Activated CD8-positive, alpha-beta memory T cell treated with anti-CD3 and anti-CD28 coated beads, Interleukin-2, amount 10 ng/mL, durations not matched to agents 7 days and 5 days (primary cell): ENCODE measurements at regions not wholly inside any gene's neighbourhood (a gene's known extent, or its start where the extent isn't known, plus 50 kb on each side); places are given as distances from the start of the nearest gene placed in this dataset.
A peak's percentile ranks its signal among the peaks of the same experiment; 100 is the strongest.

Source experiments
- ATAC-seq: fragments of 150-1000 bp; cut with Tn5 transposase; one replicate; pipeline ENCODE4 v1.10.0; 2021; ENCODE audit warnings: moderate library complexity
- CTCF ChIA-PET: fragments of 350-600 bp; sonication (Branson Sonifier 250); formaldehyde crosslinking; loops from one replicate; lab custom pipeline; 2021; ENCODE audit warnings: antibody characterized with exemption; lab: Charles Lee
- DNase-seq: peaks from one replicate; pipeline ENCODE4 v3.0.0-alpha.2; 2020
- H3K27ac Mint-ChIP-seq: one replicate; pipeline ENCODE4 v1.8.0; 2021; ENCODE audit warnings: mild to moderate bottlenecking, mixed read lengths
- H3K27me3 Mint-ChIP-seq: one replicate; pipeline ENCODE4 v1.8.0; 2021; ENCODE audit warnings: mixed read lengths
- H3K36me3 Mint-ChIP-seq: one replicate; pipeline ENCODE4 v1.8.0; 2021; ENCODE audit warnings: mild to moderate bottlenecking, mixed read lengths
- H3K4me1 Mint-ChIP-seq: one replicate; pipeline ENCODE4 v1.8.0; 2021; ENCODE audit warnings: mixed read lengths
- H3K4me3 Mint-ChIP-seq: one replicate; pipeline ENCODE4 v1.8.0; 2021; ENCODE audit warnings: mild to moderate bottlenecking, moderate library complexity, mixed read lengths
- H3K9me3 Mint-ChIP-seq: one replicate; pipeline ENCODE4 v1.8.0; 2022; ENCODE audit warnings: low read depth, mixed read lengths

DNA sequence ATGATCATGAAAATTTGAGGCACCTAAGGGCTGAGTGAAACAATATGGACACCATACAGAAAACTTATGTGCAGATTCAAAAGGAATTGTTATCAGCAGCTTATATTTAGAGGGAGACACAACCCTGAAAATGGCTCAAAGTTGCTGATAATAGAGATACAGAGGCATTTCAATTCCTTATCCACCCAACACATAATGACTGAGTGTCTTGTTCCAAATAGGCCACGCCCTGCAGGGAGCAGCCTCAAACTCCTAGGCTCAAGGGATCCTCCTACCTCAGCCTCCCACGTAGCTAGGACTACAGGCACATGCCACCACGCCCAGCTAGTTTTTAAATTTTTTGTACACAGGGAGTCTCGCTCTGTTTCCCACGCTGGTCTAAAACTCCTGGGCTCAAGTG, 79.0 kb downstream of the LBH start:
- Mint-ChIP-seq H3K4me3 (no peak overlapping the region), H3K36me3 (peaks cover 3% of the 10 kb centered on the region), H3K4me1 (peaks cover 14% of the 10 kb centered on the region), H3K27me3 (no peaks in the 10 kb centered on the region), H3K27ac (no peak overlapping the region), H3K9me3 (peaks cover 2% of the 10 kb centered on the region)
- no peak for DNase-seq
- ATAC-seq = no peak
- CTCF ChIA-PET = no interaction called here

DNA sequence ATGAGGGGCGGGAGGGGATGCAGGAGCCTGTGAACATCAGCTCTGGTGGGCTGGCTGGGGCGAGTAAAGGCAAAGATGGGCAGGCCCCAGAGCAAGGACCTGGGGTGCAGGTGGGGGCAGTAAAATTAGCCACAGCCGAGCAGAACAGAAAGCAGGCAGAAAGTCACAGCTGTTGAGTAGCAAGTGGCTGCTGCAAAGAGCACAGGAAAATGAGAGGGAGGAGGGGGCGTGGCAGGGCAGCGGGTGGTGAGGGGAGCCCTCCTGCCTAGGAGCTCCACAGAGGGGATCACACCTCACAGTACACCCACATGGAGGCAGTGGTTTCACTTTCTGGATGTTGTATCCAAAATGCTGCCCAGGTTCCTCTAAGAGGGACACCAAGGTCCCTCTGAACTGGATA, 79.6 kb downstream of the LBH start:
- Mint-ChIP-seq H3K27ac (no peak overlapping the region), H3K36me3 (peaks cover 5% of the 10 kb centered on the region), H3K9me3 (peaks cover 2% of the 10 kb centered on the region), H3K27me3 (no peaks in the 10 kb centered on the region), H3K4me1 (peaks cover 20% of the 10 kb centered on the region), H3K4me3 (no peak overlapping the region)
- ATAC-seq (no peak), DNase-seq (no peak)
- CTCF ChIA-PET = no interaction called here

DNA sequence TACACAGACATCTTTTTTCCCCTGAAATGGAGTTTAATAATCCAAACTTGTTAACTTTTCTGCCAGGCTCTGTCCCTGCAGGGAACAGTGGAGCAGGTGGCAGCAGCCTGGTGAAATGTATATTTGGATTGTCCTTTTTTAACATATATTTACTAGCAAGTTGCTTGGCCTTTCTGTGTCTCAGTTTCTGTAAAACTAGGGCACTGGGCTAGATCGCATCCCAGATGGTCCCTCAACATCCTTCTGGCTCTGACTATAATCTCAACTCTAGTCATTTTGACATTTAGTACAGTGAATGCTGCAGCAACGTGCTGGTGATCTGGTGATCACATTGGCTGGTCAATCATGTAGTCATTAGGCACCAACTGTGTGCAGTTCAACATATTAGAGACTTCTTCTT, 80.4 kb downstream of the LBH start:
- CTCF ChIA-PET = no interaction called here
- H3K27me3 Mint-ChIP-seq = no peaks in the 10 kb centered on the region
- ATAC-seq (no peak), DNase-seq (no peak)
- H3K27ac Mint-ChIP-seq = no peak overlapping the region
- H3K4me1 Mint-ChIP-seq = peaks cover 27% of the 10 kb centered on the region
- peaks cover 5% of the 10 kb centered on the region for H3K36me3 Mint-ChIP-seq
- H3K9me3 Mint-ChIP-seq = peaks cover 1% of the 10 kb centered on the region
- no peak overlapping the region for H3K4me3 Mint-ChIP-seq

DNA sequence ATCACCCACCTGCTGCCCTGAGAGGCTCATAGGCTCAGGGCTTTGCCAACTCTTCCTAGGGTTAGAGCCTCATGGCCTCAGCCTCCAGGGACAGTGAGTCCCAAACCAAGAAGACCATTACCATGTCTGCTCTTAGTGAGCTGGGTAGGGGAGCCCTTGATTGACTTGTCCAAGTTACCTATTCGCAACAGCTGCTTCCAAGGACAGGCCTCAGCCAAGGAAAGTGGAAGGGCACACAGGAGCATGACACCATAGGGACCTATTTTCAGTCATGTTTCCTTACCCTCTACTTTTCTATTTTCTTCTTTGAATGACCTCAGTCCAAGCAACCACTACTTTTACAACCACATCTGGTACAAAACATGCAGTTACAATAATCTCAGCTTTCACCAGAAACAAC, 81.6 kb downstream of the LBH start:
- peaks cover 27% of the 10 kb centered on the region for H3K4me1 Mint-ChIP-seq
- peaks cover 5% of the 10 kb centered on the region for H3K36me3 Mint-ChIP-seq
- H3K27ac Mint-ChIP-seq = no peak overlapping the region
- no peaks in the 10 kb centered on the region for H3K27me3 Mint-ChIP-seq
- H3K4me3 Mint-ChIP-seq = no peak overlapping the region
- CTCF ChIA-PET = no interaction called here
- ATAC-seq (no peak), DNase-seq (no peak)
- no peaks in the 10 kb centered on the region for H3K9me3 Mint-ChIP-seq

DNA sequence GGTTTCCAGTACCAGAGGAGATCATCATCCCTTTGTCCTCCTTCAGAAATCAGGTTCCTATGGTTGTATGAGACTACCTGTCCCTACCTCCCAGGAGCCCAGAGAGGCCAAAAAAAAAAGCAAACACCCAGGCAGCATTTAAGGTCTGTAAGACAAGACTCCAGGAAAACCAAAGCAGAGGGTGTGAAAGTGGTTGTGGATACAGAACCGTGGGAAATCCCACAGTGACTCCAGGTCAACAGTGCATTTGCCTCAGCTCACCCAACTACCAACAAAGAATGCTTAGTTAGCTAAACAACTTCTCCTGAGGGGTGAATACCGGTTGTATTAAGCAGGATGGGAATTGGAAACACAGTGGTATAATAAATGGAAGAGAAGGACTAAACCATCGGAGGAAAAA, 83.6 kb downstream of the LBH start:
- no peak overlapping the region for H3K4me3 Mint-ChIP-seq
- no peak for ATAC-seq
- H3K9me3 Mint-ChIP-seq = peaks cover 3% of the 10 kb centered on the region
- H3K4me1 Mint-ChIP-seq = peaks cover 27% of the 10 kb centered on the region
- H3K27me3 Mint-ChIP-seq = no peaks in the 10 kb centered on the region
- CTCF ChIA-PET = interaction anchor here (0.9 kb wide), 1 partner anchor 107 kb away, joined by 3 read pairs; no protein-coding TSS in a partner anchor
- peak overlapping the region; percentile 16 for H3K27ac Mint-ChIP-seq
- no peak for DNase-seq
- peaks cover 7% of the 10 kb centered on the region for H3K36me3 Mint-ChIP-seq

DNA sequence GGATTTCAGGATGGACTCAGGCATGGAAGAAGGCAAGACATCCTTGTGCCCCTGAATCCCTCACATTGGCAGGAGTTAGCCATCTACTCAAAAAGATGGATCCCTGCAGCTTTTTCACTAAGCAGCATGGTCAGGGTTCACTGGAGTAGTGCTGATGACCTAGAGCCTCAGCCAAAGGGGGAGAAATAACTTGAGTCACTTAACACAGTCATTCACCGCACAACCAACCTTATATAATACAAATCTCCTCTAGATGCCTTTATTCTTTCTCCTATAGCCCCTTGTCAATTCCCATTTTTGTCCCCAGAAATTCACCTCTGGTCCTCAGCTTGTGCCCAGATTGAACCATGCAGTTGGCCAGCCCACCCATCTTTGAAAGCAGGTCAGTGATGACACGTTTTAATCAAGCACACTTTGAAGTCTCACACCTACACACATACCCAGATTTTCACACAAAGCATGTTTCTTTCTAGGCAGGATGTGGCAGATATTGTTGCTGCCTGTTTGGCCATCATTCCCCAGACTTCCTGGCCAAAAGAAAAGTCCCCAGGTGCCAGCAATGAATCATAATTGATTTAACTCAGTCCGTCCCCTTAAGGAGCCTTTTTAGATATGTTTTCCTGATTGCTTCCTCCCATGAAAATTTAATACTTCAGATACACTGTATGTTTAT, 84.2 kb downstream of the LBH start:
- DNase-seq = peak; percentile 48
- CTCF ChIA-PET = interaction anchor here (0.9 kb wide), 1 partner anchor 107 kb away, joined by 3 read pairs; no protein-coding TSS in a partner anchor
- peak overlapping the region; percentile 58 for H3K27ac Mint-ChIP-seq

DNA sequence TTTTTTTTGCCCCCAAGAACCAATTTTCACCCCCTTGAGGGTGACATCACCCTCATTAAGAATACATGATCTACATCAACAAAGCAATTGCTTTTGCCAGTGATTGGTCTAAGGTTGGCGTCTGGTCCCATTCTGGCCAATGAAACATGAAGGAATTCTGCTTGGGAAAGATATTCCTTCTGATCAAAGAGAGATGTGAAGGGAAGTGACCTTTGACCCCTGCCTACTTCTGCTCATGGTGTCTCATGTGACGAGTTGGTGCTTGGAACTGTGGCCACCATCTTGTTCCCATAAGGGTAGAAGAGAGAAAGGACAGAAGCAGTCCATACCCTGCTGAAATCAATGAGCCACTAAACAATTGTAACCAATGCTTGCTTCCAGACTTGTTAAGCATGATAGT, 85.1 kb downstream of the LBH start:
- no peak overlapping the region for H3K27ac Mint-ChIP-seq
- peaks cover 7% of the 10 kb centered on the region for H3K36me3 Mint-ChIP-seq
- no peaks in the 10 kb centered on the region for H3K27me3 Mint-ChIP-seq
- H3K9me3 Mint-ChIP-seq = peaks cover 3% of the 10 kb centered on the region
- DNase-seq = no peak
- no peak for ATAC-seq
- peaks cover 23% of the 10 kb centered on the region for H3K4me1 Mint-ChIP-seq
- H3K4me3 Mint-ChIP-seq = no peak overlapping the region
- CTCF ChIA-PET = no interaction called here

More for the DNA sequence above, 84.2 kb downstream of the LBH start:
- Mint-ChIP-seq H3K9me3 (peaks cover 3% of the 10 kb centered on the region), H3K36me3 (peaks cover 7% of the 10 kb centered on the region), H3K4me1 (peaks cover 27% of the 10 kb centered on the region), H3K27me3 (no peaks in the 10 kb centered on the region), H3K4me3 (no peak overlapping the region)
- peak; percentile 49 for ATAC-seq

DNA sequence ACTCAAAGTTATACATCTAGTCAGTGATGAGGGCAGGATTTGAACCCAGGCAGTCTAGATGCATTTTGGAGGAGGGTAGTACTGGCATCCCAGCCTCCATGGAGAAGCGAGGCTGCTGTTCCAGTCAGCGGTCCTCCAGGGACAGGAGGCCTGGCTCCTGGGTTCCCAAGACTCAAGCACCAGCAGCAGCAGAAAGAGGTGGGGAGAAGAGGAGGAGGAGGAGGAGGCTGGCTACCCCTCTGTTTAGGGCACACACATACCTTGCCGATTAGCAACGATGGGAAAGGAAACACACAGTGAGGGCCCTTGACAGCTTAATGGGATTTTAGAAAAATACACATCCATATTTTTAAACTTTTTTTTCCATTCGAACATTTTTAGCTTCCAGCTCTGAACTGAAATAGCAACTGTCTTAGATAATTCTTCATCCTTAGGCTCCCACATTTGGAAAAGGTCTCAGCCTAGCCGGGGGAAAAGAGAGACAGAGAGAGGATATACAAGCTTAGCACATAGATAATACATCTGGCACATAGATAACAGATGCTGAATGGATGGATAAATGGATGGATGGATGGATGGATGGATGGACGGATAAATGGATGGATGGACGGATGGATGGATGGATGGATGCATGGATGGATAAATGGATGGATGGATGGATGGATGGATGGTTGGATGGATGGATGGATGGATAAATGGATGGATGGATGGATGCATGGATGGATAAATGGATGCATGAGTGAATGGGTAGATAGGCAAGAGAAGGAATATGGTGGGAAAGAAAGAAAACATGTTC, 87.9 kb downstream of the LBH start:
- peaks cover 7% of the 10 kb centered on the region for H3K36me3 Mint-ChIP-seq
- ATAC-seq (no peak), DNase-seq (no peak)
- peaks cover 3% of the 10 kb centered on the region for H3K9me3 Mint-ChIP-seq
- CTCF ChIA-PET = interaction anchor here (1.4 kb wide), 1 partner anchor 392 kb away, joined by 4 read pairs; no protein-coding TSS in a partner anchor
- no peak overlapping the region for H3K4me3 Mint-ChIP-seq
- H3K27ac Mint-ChIP-seq = no peak overlapping the region
- peaks cover 22% of the 10 kb centered on the region for H3K4me1 Mint-ChIP-seq
- no peaks in the 10 kb centered on the region for H3K27me3 Mint-ChIP-seq

DNA sequence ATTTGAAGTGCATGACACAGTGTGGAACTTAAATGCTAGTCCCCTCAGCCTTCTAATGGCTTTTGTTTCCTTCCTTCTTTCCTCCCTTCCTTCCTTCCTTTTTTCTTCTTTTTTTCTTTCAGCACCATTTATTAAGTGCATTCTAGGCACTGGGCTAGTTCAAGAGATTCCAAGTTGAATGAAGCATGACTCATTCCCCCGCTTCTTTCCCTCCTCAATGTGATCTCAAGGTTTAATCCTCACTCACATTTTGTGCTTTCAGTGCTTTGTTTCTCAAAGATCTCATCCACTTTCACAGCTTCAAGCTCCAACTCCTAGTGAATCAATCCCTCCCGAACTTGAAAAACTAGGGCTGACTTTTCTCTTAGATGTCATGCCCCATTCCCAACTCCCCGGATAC, 90.1 kb downstream of the LBH start:
- peaks cover 4% of the 10 kb centered on the region for H3K4me1 Mint-ChIP-seq
- DNase-seq (no peak), ATAC-seq (no peak)
- peaks cover 3% of the 10 kb centered on the region for H3K36me3 Mint-ChIP-seq
- H3K4me3 Mint-ChIP-seq = no peak overlapping the region
- CTCF ChIA-PET = no interaction called here
- H3K27me3 Mint-ChIP-seq = no peaks in the 10 kb centered on the region
- H3K27ac Mint-ChIP-seq = no peak overlapping the region
- peaks cover 3% of the 10 kb centered on the region for H3K9me3 Mint-ChIP-seq

DNA sequence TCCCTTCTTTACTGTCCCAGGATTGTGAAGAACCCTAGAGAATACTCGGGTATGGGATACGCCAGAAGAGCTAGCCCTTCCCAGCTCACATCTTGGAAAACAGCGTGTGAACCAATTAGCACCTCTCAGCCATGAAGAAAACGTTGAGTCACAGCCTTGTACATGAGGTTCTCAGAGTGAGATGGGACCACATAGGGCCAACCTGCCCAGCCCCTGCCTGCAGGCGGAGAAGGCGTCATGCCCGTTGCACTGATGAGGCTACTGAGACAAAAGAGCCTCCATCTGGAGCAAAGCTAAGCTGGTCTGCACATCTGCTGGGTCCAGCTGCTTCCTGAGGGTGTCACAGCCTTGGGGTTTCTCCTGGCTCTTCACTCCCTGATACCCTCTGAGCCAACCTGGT, 92.2 kb downstream of the LBH start:
- DNase-seq (no peak), ATAC-seq (no peak)
- Mint-ChIP-seq H3K9me3 (peaks cover 3% of the 10 kb centered on the region), H3K4me3 (no peak overlapping the region), H3K27me3 (no peaks in the 10 kb centered on the region), H3K27ac (no peak overlapping the region), H3K4me1 (peaks cover 3% of the 10 kb centered on the region), H3K36me3 (peaks cover 3% of the 10 kb centered on the region)
- CTCF ChIA-PET = interaction anchor here (0.7 to 1.8 kb wide), 3 partner anchors 10 to 115 kb away, joined by 3 to 4 read pairs (median 3); no protein-coding TSS in a partner anchor

DNA sequence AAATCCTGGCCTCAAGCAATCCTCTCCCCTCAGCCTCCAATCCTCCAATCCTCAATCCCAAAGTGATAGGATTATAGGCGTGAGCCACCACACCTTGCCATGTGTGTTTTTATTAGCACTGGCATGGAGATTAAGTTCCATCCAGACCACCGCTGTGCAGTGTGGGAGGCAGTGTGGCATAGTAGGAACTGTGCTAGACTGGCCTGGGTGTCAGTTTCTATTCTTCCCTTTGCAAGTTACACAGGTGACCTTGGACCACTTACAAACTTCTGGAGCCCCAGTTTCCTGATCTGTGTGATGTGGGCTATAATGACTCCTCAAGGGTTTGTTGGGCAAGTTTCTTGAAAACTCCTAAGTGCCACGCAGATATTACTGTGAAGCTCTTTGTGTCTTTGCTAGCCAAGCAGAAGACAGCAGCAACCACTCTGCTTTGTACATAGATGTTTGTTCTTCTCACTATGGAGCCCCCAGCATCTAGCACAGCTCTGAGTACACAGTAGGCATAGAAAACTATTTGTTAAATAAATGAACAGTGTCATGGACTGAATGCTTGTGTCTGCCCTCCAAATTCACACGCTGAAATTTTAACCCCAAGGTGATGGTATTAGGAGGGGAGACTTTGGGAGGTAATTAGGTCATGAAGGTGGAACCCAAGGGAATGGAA, 93.0 kb downstream of the LBH start:
- DNase-seq (no peak), ATAC-seq (no peak)
- Mint-ChIP-seq H3K4me1 (peaks cover 3% of the 10 kb centered on the region), H3K27me3 (no peaks in the 10 kb centered on the region), H3K36me3 (peaks cover 2% of the 10 kb centered on the region), H3K27ac (no peak overlapping the region), H3K4me3 (no peak overlapping the region), H3K9me3 (peaks cover 2% of the 10 kb centered on the region)
- CTCF ChIA-PET = interaction anchor here (0.7 to 1.8 kb wide), 4 partner anchors 9 to 116 kb away, joined by 3 to 4 read pairs (median 3); no protein-coding TSS in a partner anchor

DNA sequence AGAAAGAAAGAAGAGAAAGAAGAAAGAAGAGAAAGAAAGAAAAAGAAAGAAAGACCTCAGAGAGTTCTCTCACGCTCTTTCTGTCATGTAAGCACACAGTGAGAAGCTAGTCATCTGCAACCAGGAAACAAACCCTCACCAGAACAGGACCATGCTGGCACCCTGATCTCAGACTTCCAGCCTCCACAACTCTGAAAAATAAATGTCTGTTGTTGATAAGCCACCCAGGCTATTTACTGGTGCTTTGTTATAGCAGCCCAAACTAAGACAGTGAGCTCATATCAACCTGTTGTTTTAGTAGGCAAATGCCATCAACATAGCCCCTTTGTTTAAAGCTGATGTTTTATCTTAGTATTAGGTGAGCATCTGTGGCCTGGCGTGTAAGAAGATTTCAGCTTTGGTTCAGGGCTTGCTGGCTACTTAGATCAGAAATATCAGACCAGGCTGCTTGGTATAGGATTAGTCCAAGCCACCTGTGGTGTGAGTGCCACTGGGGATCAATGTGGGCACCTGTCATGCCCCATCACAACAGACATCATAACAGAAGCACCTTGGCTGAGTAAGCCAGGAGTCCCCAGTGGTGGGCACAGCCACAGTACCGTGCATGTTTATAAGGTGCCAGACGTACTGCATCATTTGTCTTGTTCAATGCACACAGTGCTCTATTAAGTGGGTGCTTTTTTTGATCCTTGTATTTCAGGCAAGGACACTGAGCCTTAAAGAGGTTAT, 94.4 kb downstream of the LBH start:
- H3K4me1 Mint-ChIP-seq = peaks cover 3% of the 10 kb centered on the region
- DNase-seq = no peak
- H3K9me3 Mint-ChIP-seq = no peaks in the 10 kb centered on the region
- ATAC-seq = no peak
- no peak overlapping the region for H3K27ac Mint-ChIP-seq
- CTCF ChIA-PET = interaction anchor here (0.7 to 1.7 kb wide), 4 partner anchors 9 to 1840 kb away, joined by 3 to 7 read pairs (median 3); partner anchors contain the start of gene SLC30A6
- H3K4me3 Mint-ChIP-seq = no peak overlapping the region
- no peaks in the 10 kb centered on the region for H3K36me3 Mint-ChIP-seq
- H3K27me3 Mint-ChIP-seq = no peaks in the 10 kb centered on the region

DNA sequence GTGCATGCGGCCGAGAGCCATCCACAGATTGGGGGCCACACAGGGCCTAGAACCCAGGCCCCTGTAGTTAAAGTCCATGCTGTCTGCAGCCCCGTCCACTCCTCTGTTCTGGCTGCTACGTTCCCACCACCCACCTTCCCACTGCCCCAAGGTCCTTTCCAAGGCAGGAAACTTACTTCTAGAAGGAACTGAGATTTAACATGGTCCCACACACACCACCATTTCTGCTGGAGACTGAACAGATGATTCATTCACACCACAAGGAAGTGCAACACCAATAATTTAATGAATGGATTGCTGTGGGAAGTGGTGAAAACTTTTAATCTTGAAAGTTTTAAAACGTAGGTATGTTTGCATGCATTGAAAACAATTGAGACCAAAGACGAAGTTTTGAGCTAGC, 95.2 kb downstream of the LBH start:
- no peaks in the 10 kb centered on the region for H3K36me3 Mint-ChIP-seq
- H3K4me3 Mint-ChIP-seq = no peak overlapping the region
- DNase-seq (no peak), ATAC-seq (no peak)
- H3K27ac Mint-ChIP-seq = no peak overlapping the region
- CTCF ChIA-PET = interaction anchor here (1.5 kb wide), 1 partner anchor 162 kb away, joined by 3 read pairs; no protein-coding TSS in a partner anchor
- peaks cover 5% of the 10 kb centered on the region for H3K4me1 Mint-ChIP-seq
- no peaks in the 10 kb centered on the region for H3K27me3 Mint-ChIP-seq
- no peaks in the 10 kb centered on the region for H3K9me3 Mint-ChIP-seq
